ENCODE measurements at regions not wholly inside any gene's neighbourhood (a gene's known extent, or its start where the extent isn't known, plus 50 kb on each side); places are given as distances from the start of the nearest gene placed in this dataset.

GRCh38 chr13:55967055-55967454, 1173.7 kb upstream of the PRR20A start:
- TF ChIP-seq CTCF (IDR thresholded peaks at IDR 0.05) (no peak), POLR2A (IDR thresholded peaks at IDR 0.05) (no peak)

All from heart left ventricle (tissue), 13 donors.